CMK (cell line): ENCODE measurements at regions not wholly inside any gene's neighbourhood (a gene's known extent, or its start where the extent isn't known, plus 50 kb on each side); places are given as distances from the start of the nearest gene placed in this dataset.
"Not testable (repeated sequence)": the region's sequence is repeated elsewhere in the genome, so short reads cannot be mapped to it uniquely, and the experiment has no call there.

Experiments
- DNase-seq: peaks from one replicate; pipeline ENCODE4 v3.0.0-alpha.2; 2010; ENCODE audit warnings: low read depth

DNA sequence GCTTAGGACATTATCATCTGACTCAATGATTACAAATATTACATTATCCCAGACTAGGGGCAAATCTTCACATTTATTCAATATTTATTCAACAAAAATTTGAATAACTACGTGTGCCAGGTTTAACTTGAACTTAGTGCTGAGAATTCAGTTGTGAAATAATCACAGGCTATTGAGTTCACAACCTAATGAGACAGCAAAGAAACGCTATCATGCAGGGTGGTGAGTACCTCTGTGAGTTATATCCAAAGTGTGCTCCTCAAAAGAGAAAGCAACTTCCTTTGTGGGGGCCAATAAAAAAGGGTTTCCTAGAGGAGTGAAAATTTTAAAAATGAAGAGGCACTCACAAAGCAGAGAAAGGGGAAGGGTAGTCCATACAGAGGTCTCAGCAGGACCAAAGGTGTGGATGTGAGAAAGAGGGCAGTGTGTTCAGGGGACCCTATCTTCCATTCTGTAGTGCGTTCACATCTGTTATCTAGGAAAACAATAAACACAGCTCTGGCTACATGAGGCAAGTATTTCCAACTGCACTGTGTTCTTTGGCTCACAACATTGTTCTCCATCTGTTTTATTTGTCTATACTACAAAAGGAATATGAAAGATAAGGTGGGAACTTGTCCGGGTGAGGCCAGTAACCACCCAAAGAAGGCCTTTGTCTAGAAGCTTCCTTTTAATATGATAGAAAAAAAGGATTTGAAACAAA, 155.4 kb upstream of the MARCKS start:
- DNase-seq, result no peak

DNA sequence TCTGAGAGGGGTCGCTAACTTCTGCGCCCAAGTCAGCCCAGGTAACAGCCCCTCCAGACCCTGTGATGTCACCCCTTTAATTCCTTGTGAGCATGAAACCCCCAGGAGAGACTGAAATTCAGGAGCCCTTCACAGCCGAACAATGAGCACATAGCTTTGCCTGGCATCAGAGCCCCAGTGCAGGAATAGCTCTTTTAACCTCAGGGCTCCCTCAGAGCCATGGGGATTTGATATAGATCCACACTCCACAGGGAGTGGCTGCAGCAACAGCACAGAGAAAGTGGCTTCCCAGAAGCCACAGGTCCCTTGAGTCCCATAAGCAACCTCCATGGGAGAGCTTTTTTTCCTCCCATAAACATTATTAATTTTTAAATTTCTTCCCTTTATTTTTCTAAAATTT, 150.0 kb upstream of the MARCKS start:
- no peak for DNase-seq

DNA sequence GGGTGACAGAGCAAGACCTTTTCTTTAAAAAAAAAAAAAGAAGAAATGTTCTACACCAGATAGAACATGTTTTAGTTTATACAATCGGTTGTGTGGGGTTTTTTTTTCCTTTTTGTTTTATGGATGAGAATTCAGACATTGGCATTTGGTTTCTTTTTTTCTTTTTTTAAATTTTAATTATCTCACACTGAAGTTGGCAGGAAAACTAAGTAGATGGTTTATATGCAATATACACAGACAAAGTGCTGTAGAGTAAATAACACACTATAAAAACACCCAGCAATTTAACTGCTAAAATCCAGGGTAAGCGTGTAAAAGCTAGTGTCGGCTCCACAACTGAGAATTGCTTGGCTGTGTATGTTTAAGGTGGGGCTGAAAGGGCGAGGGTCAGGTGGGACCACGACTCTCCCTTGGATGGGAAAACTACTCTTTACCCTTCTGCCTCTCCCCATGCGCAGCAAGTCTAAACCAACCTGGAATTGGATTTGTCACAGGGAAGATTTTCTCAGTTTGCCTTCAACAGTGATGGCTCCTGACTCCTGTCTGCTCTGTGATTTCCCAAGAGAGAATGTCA, 147.1 kb upstream of the MARCKS start:
- DNase-seq, result no peak

DNA sequence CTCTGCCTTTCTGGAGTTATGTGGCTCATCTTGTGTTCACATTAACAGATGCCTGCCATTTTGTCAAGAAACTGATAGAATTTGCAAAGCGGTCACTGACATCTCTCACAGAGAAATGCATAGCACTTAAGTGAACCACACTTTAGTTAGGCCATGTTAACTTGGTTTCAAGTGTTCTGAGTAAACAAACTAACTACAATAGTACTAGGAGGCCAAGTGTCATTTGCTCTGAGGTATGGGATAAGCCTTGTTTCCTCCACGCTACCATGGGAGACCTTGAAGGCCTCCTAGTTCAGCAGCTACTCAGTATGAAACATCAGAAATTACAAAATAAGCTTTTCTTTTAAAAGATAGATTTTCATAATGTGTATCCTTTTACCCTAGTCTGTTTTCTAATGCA, 143.5 kb upstream of the MARCKS start:
- DNase-seq, result no peak

DNA sequence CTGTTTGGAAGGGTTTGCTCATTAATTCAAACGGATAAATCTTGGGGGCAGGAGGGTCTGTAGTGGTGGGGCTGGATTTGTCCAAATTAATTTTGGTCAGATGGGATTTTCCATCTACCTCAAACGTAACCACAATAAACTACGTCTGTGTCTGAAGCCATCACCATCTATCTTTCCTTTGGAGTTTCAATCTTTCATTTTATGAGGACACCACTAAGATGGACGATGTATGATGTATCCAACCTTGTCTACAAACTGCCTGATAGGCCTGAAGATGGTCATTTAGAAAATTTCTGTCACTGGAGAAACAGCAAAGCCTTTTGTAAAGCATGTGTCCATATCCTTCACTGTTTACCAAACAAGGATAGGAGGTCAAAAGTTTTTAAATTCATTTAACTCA, 138.6 kb upstream of the MARCKS start:
- no peak for DNase-seq

DNA sequence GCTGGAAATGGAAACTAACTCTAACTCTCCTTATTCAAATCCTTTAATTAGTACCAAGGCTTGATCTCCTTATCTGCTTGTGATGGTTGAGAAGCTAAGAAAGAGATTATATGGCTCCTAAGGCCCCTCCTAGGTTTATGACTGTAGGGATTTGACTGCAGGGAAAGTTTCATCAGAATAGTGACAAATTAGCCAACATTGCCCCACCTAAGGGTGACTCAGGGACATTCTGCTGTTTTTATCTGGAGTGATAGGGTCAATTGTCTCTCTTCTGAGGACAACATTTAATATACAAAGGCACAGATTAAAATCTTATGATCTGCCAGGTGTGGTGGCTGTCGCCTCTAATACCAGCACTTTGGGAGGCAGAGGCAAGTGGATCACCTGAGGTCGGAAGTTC, 138.1 kb upstream of the MARCKS start:
- DNase-seq, result no peak

DNA sequence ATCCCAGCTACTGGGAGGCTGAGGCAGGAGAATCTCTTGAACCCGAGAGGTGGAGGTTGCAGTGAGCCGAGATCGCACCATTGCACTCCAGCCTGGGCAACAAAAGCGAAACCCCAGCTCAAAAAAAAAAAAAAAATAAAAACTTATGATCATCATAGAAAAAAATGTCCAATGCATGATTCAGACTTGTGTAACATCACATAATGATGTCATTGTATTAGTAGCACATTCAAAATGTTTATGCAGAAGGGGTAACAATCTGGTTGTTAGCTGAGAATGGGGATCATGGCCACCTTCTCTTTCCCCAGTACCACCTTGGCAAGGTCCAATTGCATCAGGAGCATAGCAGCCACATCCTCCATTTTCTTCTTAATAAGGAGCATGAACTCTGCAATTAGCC, 137.6 kb upstream of the MARCKS start:
- DNase-seq, result no peak

DNA sequence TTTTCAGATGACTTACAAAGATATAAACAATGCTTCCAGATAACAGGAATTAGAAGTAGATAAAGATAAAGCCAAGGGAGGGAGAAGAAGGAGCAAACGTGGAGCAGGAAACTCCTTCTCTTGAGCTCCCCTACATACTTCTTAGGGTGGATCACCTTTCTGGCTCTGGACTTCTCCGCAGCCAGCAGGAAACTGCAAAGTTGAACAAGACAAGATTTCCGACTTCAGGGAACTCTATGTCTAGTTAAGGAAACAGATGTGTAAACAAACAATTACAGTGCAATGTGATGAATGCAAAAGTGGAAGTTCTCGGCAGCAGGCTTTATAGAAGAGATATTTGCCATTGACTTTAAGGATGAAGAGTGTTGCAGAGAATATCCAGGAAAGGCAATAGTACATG, 134.0 kb upstream of the MARCKS start:
- DNase-seq, result no peak

DNA sequence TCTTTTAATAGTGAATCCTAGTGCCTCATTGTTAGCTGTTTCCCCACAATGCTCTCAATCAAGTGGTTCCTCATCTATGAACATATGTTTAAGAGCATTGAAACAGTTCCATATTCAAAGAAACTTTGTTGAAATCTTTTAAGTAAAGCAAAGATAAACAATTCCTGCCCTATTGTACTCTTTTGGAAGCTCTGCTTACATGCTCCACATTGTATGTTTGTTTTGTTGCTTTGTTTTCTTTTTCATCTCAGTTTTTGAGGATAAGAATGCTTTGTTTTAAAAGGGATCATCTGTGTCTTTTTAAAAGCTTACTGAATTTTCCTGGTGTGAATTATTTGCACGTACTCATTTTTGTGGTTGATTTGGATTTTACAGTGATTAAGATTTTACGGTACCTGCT, 132.2 kb upstream of the MARCKS start:
- DNase-seq, result not testable (repeated sequence)

DNA sequence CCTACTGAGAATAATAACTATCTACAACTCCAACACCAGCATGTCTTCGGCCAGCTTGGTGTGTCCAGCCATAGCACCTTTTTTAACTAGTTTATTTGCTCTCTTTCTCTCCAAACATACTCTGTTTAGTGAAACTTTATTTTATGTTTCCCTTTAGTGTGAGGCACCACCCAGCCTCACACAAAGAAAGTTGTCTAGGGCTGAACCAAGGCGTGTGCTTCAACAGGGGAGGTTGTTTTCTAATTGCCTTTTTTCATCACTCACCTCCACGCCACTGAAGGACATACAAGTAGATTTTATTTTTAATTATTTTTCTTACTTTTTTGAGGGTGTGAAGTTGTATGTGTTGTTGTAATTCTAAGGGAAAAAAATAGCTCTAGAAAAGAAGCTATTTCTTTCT, 125.6 kb upstream of the MARCKS start:
- DNase-seq, result no peak

DNA sequence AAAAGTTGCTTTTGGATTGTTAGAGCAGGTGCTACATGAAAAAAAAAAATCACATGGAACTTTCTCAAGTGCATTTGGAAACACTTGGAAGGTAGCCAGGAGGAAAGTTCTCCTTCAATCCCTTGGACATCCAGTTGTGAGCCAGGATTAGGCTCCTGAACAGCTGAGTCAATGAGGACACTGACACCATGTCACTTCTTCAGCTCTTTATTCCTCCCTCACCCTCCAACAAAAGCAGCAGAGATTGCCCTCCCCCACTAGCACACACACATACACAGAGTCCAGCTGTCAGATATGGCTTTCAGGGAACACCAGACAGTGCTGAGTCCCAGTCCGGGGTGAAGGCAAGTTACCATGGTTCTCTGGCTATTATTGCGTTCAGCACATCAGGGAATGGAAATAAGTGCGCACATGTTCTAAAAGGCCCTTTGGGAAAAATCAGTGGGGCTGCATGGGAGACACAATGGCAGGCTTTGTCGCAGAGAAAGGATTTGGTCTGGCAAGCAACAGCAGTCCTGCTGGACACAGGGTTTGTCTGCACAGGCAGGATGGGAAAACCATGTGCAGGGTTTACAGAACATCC, 124.7 kb upstream of the MARCKS start:
- no peak for DNase-seq

DNA sequence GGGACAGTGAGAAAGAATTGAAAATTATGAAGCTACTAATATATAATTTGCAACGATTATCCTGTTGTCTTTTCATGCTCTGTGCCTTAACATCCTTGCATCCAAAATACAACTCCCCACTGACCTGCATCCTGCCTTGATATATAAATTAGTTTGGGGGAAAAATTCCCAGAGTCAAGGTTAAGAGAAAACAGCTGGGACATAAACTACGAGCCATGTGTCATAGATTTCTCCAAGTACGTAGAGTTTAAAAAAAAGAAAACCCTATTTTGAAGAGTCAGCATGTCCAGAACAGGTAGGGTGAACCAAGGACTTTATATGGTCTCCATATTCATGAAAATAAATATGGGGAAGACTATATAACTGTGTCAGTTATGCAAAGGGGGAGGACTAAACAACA, 123.8 kb upstream of the MARCKS start:
- DNase-seq, result no peak

DNA sequence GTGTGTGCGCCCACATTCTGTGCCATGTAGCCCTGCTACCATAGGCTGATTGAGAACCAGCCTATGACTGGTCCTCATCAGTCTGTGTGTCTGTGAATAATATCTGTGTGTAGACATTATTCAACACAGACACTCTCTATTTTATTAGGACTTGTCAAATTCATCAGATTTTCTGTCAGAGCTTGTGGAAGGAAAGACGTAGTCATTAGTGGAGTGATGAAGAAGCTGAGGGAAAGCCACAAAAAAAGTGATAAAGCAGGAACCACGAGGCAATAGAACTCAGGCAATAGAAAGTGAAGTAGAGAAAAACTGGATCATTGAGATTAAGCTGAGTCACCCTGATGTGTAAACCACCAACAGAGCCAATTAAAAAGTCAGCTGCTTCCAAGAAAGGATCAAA, 122.2 kb upstream of the MARCKS start:
- no peak for DNase-seq

DNA sequence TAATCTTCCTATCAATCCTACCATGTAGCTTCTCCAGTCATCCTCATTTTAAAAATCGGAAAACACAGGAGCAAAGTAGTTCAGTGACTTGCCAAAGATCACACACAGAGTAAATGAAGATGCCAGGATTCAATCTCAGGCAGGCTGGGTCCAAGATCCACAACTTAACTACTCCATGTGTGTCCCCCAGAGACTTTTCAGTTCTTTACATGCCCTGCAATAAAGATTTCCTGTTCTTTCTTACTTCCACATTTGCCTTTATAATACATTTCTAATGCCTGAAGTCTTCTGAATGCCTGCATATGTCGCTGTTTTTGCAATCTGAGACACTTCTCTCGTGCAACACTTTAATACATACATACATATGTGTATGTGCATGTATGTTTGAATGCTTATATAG, 121.7 kb upstream of the MARCKS start:
- DNase-seq, result no peak

DNA sequence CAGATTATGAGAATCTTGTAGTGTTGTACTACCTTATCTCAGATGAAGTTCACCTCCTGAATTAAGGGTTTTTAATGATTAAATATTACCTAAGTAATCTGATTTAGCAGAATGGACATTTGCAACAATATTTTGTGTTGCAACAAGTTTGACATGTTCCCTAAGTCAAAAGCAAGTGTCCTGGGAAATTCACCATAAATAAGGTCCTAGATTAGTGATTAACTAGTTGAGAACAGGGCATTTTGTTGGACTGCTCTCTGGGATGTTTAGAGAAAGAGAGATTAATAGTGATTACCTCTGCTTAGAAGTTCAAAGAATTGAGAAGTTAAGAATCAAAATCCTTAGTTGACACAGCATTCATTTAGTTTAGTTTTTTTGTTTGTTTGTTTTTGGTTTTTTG, 120.2 kb upstream of the MARCKS start:
- DNase-seq, result no peak

DNA sequence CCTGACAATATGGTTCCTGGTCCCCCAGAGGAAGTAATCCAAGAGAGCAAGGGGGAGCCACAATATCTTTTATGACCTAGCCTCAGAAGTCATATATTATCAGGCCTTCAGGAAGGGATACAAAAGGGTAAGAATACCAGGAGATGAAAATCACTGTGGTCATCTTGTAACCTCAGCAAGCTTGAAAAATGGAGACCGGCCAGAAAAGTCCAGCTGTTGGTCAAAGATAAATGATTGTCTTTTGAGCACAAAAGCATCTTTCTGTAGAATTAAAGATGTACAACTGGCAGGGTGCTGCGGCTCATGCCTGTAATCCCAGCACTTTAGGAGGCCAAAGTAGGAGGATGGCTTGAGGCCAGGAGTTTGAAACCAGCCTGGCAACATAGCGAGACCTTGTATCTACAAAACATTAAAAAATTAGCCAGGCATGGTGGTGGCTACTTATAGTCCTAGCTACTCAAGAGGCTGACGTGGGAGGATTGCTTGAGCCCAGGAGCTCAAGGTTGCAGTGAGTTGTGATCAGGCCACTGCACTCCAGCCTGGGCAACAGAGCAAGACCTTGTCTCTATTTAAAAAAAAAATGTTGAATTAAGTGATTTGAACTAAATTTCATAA, 118.0 kb upstream of the MARCKS start:
- no peak for DNase-seq

DNA sequence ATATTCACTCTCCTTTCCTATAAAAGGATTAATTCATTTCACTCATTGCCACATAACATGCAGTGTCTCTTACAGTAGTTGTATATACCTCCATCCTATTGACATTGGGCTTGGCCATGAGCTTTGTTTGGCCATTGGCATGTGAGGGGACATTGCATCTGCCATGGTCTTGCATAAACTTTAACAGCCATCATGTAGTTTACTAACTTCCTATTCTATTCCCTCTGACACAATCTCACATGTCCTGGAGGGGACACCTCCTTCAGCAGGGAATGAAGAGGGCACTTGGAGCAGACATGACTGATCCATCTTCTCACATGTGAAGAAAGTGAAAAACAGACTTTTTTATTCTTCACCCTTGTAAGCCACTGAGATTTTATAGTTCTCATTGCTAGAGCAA, 115.5 kb upstream of the MARCKS start:
- DNase-seq, result no peak

DNA sequence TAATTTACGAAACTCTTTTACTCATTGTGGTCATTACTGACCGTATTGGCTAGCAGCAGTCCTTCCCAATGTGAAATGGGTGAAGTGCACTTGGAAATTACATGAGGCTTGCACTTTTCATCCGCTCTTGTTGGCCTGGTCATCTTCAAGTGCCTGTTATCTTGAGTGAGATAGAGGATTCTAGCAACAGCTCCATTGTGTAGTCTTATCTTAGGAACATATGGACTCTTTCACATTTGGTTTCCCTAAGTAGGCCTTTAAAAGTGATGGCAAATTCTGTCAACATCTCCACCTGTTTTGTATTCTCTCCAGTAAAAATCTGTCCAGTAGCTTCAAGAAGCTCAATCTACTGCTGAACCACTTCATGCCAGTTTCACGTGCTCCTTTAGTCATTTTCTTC, 114.8 kb upstream of the MARCKS start:
- DNase-seq, result no peak

DNA sequence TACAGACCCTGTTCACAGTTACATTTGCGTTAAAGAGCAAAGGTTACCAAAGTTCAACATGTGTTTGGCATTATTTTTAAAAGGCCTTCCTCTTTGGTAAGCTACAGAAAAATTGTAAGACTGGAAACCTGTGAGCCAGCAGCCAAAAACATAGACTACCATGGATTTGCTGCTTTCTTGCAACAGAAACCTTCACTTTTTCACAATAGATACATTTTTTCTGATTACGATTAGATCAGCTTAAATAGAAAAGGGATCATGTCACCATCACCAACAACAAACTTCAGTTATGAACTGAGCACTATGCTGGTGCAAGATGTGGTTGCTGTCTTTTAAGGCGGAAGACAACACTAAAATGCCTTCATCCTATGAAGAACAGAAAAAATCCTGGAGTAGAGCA, 112.3 kb upstream of the MARCKS start:
- no peak for DNase-seq

DNA sequence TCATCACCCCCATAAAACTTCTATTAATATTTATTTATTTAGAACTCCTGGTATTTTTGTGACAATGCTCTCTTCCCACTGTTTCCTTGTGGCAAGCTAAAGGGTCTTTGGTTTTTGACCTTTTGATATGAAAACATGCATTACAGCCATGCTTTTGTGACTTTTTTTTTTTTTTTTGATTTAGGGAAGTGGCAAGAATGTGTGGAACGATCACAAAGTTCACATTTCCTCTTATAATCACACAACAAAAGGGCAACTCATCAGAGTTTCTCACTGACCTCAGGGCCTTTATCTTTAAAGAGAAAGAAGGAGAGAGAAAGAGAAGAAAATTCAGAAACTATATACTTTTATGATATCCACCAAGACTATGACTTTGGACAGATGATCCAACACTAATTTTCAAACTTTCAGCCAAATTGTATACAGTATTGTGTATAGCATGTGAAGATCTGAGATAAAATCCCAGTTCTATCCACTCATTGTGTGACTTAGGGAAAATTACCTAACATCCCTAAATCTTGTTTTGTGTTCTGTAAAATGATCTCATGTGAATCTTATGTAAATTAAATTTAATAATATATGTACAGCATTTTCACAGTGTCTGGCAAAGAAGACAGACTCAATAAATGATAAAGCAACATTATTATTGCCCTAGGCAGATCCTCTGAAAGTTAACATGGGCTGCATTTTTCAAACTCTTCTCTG, 106.8 kb upstream of the MARCKS start:
- no peak for DNase-seq

DNA sequence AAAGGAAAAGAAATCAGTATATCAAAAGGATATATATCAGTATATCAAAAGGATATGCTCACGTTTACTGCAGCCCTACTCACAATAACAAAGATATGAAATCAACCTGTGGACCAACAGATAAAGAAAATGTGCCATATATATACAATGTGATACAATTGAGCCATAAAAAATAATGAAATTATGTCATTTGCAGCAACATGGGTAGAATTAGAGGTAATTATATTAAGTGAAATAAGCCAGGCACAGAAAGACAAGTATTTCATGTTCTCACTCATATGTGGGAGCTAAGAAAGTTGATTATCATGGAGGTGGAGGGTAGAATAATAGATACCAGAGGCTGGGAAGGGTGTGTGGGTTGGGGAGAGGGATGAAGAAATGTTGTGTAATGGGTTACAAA, 102.9 kb upstream of the MARCKS start:
- no peak for DNase-seq

DNA sequence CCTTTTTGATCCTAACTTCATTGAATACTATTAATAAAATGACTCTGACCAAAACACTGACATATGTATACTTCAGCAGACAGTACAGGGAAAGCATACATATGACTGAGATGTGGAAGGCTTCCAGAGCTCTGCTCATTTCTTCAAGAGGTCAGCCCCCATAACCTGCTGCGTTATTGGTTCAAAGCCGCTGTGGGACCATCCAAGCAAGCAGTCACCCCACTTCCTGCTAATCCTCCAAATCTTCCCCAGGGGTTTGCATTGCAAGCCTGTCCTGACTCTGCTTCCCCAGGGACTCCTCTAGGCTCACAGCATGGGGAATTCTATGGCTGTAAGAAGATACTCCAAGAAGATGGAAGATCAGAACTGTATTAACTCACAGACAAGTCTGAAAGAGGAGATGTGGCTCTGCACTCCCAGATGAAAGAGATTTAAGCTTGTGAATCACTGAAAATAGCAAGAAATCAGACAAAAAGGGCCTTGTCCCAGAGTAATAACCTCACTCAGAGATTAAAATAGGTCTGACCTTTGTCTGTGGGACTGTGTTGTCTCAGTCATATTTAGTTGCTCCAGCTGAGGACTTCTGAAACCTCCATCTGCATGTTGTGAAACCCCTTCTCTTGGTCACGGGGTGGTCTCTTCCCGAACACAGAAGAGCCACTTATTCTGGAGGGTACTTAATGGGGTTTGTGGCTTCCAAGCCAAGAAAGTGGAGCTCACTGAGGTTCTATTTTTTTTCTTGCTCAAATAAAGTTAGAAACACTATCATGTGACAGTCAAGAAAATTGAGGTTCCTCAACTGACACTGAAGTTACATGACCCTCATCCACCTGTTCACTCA, 101.5 kb upstream of the MARCKS start:
- DNase-seq, result no peak
